ENCODE measurements at regions not wholly inside any gene's neighbourhood (a gene's known extent, or its start where the extent isn't known, plus 50 kb on each side); places are given as distances from the start of the nearest gene placed in this dataset.

DNA sequence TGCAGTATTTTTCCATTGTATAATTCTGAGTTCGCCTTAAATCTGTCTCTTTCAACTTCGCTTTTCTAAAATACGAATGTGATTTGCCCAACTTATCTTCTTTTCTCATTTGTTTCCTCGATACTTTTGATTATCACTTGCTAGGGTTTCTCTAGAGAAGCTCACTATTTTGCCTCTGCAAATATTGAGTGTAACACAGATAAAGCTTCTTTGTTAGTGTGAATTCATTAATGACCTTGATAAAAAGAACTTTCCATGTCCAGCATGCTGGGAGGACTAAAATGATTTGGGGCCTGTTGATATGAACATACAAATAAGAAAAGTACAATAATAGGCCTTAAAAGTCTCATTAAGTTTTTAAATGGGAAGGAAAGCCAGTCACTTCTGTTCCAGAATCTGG lies 303.3 kb downstream of the MAP2K6 start:
- WGBS, 2 donors = 91% methylated on average over 4 of the region's 4 CpGs
- DNase-seq (no peak), ATAC-seq (ENCODE audit: low FRiP score) (no peak)

DNA sequence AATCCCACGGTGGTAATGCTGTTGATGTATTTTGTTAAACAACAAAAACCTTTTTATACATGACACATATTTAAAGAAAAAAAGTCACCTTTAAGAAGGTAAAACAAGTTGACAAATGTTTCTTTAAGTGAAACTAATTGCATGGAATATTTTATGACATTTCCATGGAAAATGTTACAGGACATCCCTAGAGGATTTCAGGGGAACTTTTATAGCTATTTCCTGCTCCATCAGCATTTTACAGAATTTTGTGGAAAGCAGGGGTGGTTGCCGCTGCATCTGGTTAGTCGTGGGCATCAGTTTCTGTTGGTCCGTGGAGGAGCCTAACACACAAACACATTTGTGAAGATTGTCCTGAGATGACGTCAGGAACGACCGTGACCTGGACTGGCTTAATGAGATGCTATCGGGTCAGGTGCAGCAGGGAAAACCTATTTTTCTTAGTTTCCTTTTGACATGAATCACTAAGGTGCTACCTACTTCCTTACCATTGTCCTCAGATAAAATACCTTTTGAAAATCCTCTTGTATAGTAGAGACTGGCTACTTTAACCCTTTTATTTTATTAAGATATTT lies 305.1 kb downstream of the MAP2K6 start:
- intact Hi-C loops (cut with DNase I) = no loop called here
- Histone ChIP-seq H3K36me3 (ENCODE audit: control insufficient read depth in 1 of 2, insufficient read depth in 2 of 2, low read length in 1 of 2) (no peaks in the 10 kb centered on the region), H3K27me3 (ENCODE audit: control insufficient read depth in 1 of 2, insufficient read depth in 2 of 2, low read length in 1 of 2) (no peaks in the 10 kb centered on the region), H3K4me1 (ENCODE audit: control insufficient read depth in 1 of 2, insufficient read depth in 2 of 2, low read length in 2 of 2) (peaks cover 0 to 2% of the 10 kb centered on the region in 2 donors), H3K27ac (ENCODE audit: low read depth in 1 of 2, low read length in 2 of 2) (no peak overlapping the region), H3K9me3 (ENCODE audit: control insufficient read depth, low read length) (no peaks in the 10 kb centered on the region), H3K4me3 (ENCODE audit: low read length in 2 of 2) (no peak overlapping the region)
- DNase-seq (no peak), ATAC-seq (ENCODE audit: low FRiP score) (no peak)
- 27 to 30% methylated on average over 8 of the region's 8 CpGs for WGBS, 2 donors

More for the DNA sequence above, 303.3 kb downstream of the MAP2K6 start:
- Histone ChIP-seq H3K36me3 (ENCODE audit: control insufficient read depth in 1 of 2, insufficient read depth in 2 of 2, low read length in 1 of 2) (no peaks in the 10 kb centered on the region), H3K27ac (ENCODE audit: low read depth in 1 of 2, low read length in 2 of 2) (no peak overlapping the region), H3K27me3 (ENCODE audit: control insufficient read depth in 1 of 2, insufficient read depth in 2 of 2, low read length in 1 of 2) (no peaks in the 10 kb centered on the region), H3K4me3 (ENCODE audit: low read length in 2 of 2) (no peak overlapping the region), H3K4me1 (ENCODE audit: control insufficient read depth in 1 of 2, insufficient read depth in 2 of 2, low read length in 2 of 2) (peaks cover 0 to 2% of the 10 kb centered on the region in 2 donors), H3K9me3 (ENCODE audit: control insufficient read depth, low read length) (no peaks in the 10 kb centered on the region)
- intact Hi-C loops (cut with DNase I) = no loop called here

DNA sequence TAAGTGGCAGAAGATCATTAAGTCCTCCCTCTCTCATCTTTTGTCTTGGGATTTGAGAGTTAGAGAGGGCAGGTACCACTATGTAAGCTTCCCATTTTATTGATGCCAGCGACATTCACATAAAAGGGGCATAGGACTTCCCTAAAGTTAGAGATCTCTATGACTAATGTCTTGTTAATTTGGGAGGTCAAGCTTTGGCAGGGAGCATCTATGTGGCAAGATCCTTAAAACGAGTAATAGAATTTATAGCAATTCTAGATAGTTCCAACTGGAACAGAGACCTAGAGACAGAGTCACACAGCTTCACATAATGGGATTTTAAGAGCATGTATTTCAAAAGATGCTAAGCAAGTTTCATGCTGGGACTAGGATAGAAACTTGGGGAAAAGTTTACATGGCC lies 308.0 kb downstream of the MAP2K6 start:
- DNase-seq (no peak), ATAC-seq (ENCODE audit: low FRiP score) (no peak)
- intact Hi-C loops (cut with DNase I) = no loop called here
- H3K4me3 ChIP-seq (ENCODE audit: low read length in 2 of 2) = no peak overlapping the region
- no peaks in the 10 kb centered on the region for H3K9me3 ChIP-seq (ENCODE audit: control insufficient read depth, low read length)
- H3K27ac ChIP-seq (ENCODE audit: low read depth in 1 of 2, low read length in 2 of 2) = no peak overlapping the region
- no peaks in the 10 kb centered on the region for H3K36me3 ChIP-seq (ENCODE audit: control insufficient read depth in 1 of 2, insufficient read depth in 2 of 2, low read length in 1 of 2)
- no peaks in the 10 kb centered on the region for H3K27me3 ChIP-seq (ENCODE audit: control insufficient read depth in 1 of 2, insufficient read depth in 2 of 2, low read length in 1 of 2)
- H3K4me1 ChIP-seq (ENCODE audit: control insufficient read depth in 1 of 2, insufficient read depth in 2 of 2, low read length in 2 of 2) = no peaks in the 10 kb centered on the region
- 53 to 73% methylated on average over 2 of the region's 2 CpGs for WGBS, 2 donors

DNA sequence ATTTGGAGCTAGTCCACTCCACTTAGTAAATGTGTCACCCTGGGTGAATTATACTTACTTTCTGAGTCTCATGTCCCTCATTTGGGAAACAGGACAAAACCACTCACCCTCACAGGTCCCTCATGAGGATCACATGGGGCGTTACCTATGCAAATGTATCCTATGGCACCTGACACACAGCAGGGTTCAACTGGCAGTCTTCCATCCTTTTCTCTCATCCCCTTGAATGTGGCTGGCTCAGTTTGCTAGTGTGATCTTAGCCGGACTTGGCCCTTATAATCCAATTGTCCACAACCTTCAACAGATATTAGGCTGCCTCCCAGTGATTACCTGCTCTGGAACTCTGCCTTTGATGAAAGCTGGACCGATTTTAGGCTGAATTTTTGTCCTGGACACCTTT lies 308.8 kb downstream of the MAP2K6 start:
- H3K36me3 ChIP-seq (ENCODE audit: control insufficient read depth in 1 of 2, insufficient read depth in 2 of 2, low read length in 1 of 2) = no peaks in the 10 kb centered on the region
- no peak for DNase-seq
- H3K27me3 ChIP-seq (ENCODE audit: control insufficient read depth in 1 of 2, insufficient read depth in 2 of 2, low read length in 1 of 2) = no peaks in the 10 kb centered on the region
- H3K9me3 ChIP-seq (ENCODE audit: control insufficient read depth, low read length) = no peaks in the 10 kb centered on the region
- WGBS, 2 donors = 83 to 88% methylated on average over 3 of the region's 3 CpGs
- no peak for ATAC-seq (ENCODE audit: low FRiP score)
- no peaks in the 10 kb centered on the region for H3K4me1 ChIP-seq (ENCODE audit: control insufficient read depth in 1 of 2, insufficient read depth in 2 of 2, low read length in 2 of 2)
- H3K4me3 ChIP-seq (ENCODE audit: low read length in 2 of 2) = no peak overlapping the region
- no peak overlapping the region for H3K27ac ChIP-seq (ENCODE audit: low read depth in 1 of 2, low read length in 2 of 2)
- intact Hi-C loops (cut with DNase I) = no loop called here

DNA sequence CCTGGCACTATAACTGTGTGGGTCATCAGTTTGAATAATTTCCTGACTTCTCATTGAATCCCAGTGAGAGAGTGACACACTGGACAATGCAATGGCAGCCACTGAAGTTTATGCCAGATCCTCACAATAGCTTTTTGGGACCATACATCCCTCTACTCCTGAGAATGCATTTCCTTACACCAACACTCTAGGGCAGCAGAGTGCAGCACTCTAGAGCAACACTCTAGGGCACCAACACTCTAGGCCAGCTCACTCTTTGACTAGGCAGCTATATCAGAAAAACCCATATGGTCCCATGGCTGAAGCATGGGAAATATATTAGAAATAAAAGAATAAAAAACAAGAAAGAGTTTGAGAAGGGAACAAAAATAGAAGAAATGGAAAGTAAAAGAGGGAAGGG lies 309.2 kb downstream of the MAP2K6 start:
- DNase-seq = no peak
- H3K27ac ChIP-seq (ENCODE audit: low read depth in 1 of 2, low read length in 2 of 2) = no peak overlapping the region
- intact Hi-C loops (cut with DNase I) = no loop called here

DNA sequence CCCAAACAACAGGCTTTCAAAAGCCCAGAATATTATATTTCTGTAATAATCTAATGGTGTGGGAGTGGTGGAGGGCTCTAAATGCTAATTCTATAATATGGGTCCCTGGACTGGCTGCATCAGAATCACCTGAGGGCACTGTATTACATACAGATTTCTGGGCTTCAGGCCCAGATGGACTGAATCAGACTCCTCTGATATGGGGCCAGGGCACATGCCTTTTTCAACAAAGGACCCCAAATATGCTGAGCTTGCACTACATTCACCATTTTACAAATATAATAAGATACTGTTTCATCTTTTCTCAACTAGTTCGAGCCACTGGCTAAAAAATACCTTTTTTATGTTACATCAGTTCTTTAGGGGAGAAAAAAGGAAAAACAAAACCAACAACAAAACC lies 309.7 kb downstream of the MAP2K6 start:
- ATAC-seq (ENCODE audit: low FRiP score) (no peak), DNase-seq (no peak)
- Histone ChIP-seq H3K36me3 (ENCODE audit: control insufficient read depth in 1 of 2, insufficient read depth in 2 of 2, low read length in 1 of 2) (no peaks in the 10 kb centered on the region), H3K4me1 (ENCODE audit: control insufficient read depth in 1 of 2, insufficient read depth in 2 of 2, low read length in 2 of 2) (no peaks in the 10 kb centered on the region), H3K27me3 (ENCODE audit: control insufficient read depth in 1 of 2, insufficient read depth in 2 of 2, low read length in 1 of 2) (no peaks in the 10 kb centered on the region), H3K4me3 (ENCODE audit: low read length in 2 of 2) (no peak overlapping the region), H3K9me3 (ENCODE audit: control insufficient read depth, low read length) (no peaks in the 10 kb centered on the region), H3K27ac (ENCODE audit: low read depth in 1 of 2, low read length in 2 of 2) (no peak overlapping the region)
- WGBS, 2 donors = 86 to 93% methylated on average over 1 of the region's 1 CpG
- intact Hi-C loops (cut with DNase I) = no loop called here

More for the DNA sequence above, 309.2 kb downstream of the MAP2K6 start:
- ATAC-seq (ENCODE audit: low FRiP score) = no peak
- Histone ChIP-seq H3K9me3 (ENCODE audit: control insufficient read depth, low read length) (no peaks in the 10 kb centered on the region), H3K4me3 (ENCODE audit: low read length in 2 of 2) (no peak overlapping the region), H3K27me3 (ENCODE audit: control insufficient read depth in 1 of 2, insufficient read depth in 2 of 2, low read length in 1 of 2) (no peaks in the 10 kb centered on the region), H3K36me3 (ENCODE audit: control insufficient read depth in 1 of 2, insufficient read depth in 2 of 2, low read length in 1 of 2) (no peaks in the 10 kb centered on the region), H3K4me1 (ENCODE audit: control insufficient read depth in 1 of 2, insufficient read depth in 2 of 2, low read length in 2 of 2) (no peaks in the 10 kb centered on the region)

DNA sequence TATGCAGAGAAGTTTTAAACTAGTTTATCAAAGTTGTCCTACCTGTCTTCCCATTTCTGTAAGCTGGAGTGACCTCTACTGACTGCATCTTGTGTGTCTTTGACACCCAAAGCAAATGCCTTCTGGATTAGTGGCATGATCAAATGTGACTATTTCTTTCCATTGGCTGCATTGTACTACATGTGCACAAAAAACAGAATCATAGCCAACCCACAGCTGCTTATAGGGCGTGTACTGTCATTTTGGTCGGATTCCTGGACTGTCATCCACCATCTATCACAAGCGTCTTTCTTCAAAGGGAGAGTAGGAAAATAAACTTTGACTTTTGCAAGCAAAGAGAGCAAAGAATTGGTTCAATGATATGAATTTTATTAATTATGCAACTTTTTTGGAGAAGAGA lies 310.6 kb downstream of the MAP2K6 start:
- WGBS, 2 donors = 75 to 81% methylated on average over 3 of the region's 3 CpGs
- no peaks in the 10 kb centered on the region for H3K27me3 ChIP-seq (ENCODE audit: control insufficient read depth in 1 of 2, insufficient read depth in 2 of 2, low read length in 1 of 2)
- no peak for ATAC-seq (ENCODE audit: low FRiP score)
- H3K4me1 ChIP-seq (ENCODE audit: control insufficient read depth in 1 of 2, insufficient read depth in 2 of 2, low read length in 2 of 2) = no peaks in the 10 kb centered on the region
- H3K36me3 ChIP-seq (ENCODE audit: control insufficient read depth in 1 of 2, insufficient read depth in 2 of 2, low read length in 1 of 2) = no peaks in the 10 kb centered on the region
- intact Hi-C loops (cut with DNase I) = no loop called here
- no peak for DNase-seq
- no peak overlapping the region for H3K4me3 ChIP-seq (ENCODE audit: low read length in 2 of 2)
- H3K27ac ChIP-seq (ENCODE audit: low read depth in 1 of 2, low read length in 2 of 2) = no peak overlapping the region
- H3K9me3 ChIP-seq (ENCODE audit: control insufficient read depth, low read length) = no peaks in the 10 kb centered on the region

DNA sequence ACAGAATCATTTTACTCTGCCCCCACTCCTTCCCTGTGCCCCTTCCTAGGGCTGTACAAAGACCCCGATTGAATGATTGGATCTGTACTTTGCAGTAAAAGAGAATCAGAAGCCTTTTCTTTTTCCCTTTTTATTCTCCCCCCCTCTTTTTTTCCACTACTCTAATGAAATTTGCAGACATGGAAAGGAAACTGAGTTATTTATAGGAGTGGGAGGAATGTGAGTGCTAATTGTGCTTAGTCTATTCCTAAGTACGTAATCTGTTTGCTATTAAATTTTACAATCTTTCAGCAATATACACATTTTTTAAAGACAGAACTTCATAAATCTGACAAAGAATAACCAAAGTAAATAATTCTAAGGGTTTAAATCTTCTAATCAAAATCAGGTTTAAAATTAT lies 314.3 kb downstream of the MAP2K6 start:
- 55 to 67% methylated on average over 2 of the region's 2 CpGs for WGBS, 2 donors
- intact Hi-C loops (cut with DNase I) = no loop called here
- Histone ChIP-seq H3K4me1 (ENCODE audit: control insufficient read depth in 1 of 2, insufficient read depth in 2 of 2, low read length in 2 of 2) (peaks cover 0 to under 1% of the 10 kb centered on the region in 2 donors), H3K27me3 (ENCODE audit: control insufficient read depth in 1 of 2, insufficient read depth in 2 of 2, low read length in 1 of 2) (no peaks in the 10 kb centered on the region), H3K4me3 (ENCODE audit: low read length in 2 of 2) (no peak overlapping the region), H3K36me3 (ENCODE audit: control insufficient read depth in 1 of 2, insufficient read depth in 2 of 2, low read length in 1 of 2) (no peaks in the 10 kb centered on the region), H3K9me3 (ENCODE audit: control insufficient read depth, low read length) (no peaks in the 10 kb centered on the region), H3K27ac (ENCODE audit: low read depth in 1 of 2, low read length in 2 of 2) (no peak overlapping the region)
- DNase-seq = no peak
- no peak for ATAC-seq (ENCODE audit: low FRiP score)

DNA sequence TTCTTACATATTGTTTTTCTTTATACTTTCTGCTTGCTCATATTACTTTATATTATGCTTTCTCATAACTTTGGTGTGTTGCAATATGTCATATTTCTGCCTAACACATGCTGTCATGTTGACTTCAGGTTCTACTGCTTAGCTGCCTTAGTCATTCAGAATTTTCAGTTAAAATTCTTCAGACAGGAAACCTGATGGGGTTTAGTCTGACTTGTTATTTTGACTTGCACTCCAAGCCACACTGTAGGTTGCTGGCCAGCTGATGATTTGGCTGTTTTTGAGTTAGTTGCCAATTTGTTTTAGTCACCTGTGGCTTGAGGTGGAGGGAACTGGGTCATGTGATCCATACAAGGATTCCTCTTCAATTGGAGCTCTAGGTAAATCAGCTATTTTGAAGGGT lies 315.4 kb downstream of the MAP2K6 start:
- Histone ChIP-seq H3K27me3 (ENCODE audit: control insufficient read depth in 1 of 2, insufficient read depth in 2 of 2, low read length in 1 of 2) (no peaks in the 10 kb centered on the region), H3K9me3 (ENCODE audit: control insufficient read depth, low read length) (no peaks in the 10 kb centered on the region), H3K4me3 (ENCODE audit: low read length in 2 of 2) (no peak overlapping the region), H3K36me3 (ENCODE audit: control insufficient read depth in 1 of 2, insufficient read depth in 2 of 2, low read length in 1 of 2) (no peaks in the 10 kb centered on the region), H3K4me1 (ENCODE audit: control insufficient read depth in 1 of 2, insufficient read depth in 2 of 2, low read length in 2 of 2) (peaks cover 0 to 2% of the 10 kb centered on the region in 2 donors), H3K27ac (ENCODE audit: low read depth in 1 of 2, low read length in 2 of 2) (no peak overlapping the region)
- ATAC-seq (ENCODE audit: low FRiP score) (no peak), DNase-seq (no peak)
- intact Hi-C loops (cut with DNase I) = no loop called here

Data from aorta (tissue), 5 donors.